ENCODE measurements at regions not wholly inside any gene's neighbourhood (a gene's known extent, or its start where the extent isn't known, plus 50 kb on each side); places are given as distances from the start of the nearest gene placed in this dataset.

DNA sequence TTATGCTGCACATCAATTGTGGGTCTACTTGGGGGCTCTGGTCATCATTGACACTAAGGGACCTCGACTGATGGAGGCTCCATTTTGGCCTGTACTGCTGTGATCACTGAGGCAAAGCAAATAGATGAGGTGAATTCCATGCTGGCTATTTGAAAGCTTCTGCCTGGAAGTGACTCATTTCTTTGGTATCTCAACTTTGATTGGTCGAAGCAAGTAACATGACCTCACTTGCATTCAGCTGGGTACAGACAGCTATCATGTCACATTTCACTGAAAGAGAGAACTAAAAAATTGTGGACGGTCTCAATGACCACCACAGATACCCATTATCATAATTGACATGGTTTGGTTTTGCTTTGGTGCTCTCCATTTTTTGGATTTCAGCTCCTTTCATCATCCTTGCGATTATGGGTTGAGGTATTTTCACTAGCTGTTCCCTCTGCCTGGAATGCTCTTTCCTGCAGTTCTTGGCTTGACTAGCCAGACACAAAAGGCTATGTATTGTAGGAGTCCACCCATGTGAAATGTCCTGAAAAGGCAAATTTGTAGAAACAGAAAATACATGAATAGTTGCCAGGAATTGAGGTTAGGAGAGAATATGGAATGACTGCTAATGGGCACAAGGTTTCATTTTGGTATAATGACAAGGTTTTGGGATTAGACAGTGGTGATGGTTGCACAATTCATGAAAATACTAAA, 369.2 kb upstream of the LCORL start:
- Histone ChIP-seq H4K20me1 (ENCODE audit: insufficient read depth, low read length, poor library complexity, severe bottlenecking) (no peaks in the 10 kb centered on the region), H3K9me2 (replicated peaks; ENCODE audit: low read depth, low read length) (no peaks in the 10 kb centered on the region), H3K4me2 (ENCODE audit: low read depth, low read length, poor library complexity, severe bottlenecking) (no peak overlapping the region), H3K4me3 (ENCODE audit: low read length, poor library complexity, severe bottlenecking) (no peak overlapping the region), H3K36me3 (ENCODE audit: insufficient read depth, low read length) (no peaks in the 10 kb centered on the region), H2AFZ (ENCODE audit: low read length) (no peak overlapping the region), H3K9me3 (ENCODE audit: insufficient read depth, low read depth, low read length) (no peaks in the 10 kb centered on the region), H3F3A (ENCODE audit: low read depth) (no peaks in the 10 kb centered on the region), H3K4me1 (ENCODE audit: insufficient read depth, low read length, poor library complexity, severe bottlenecking) (no peaks in the 10 kb centered on the region), H3K79me2 (ENCODE audit: insufficient read depth, low read length) (no peaks in the 10 kb centered on the region), H3K9ac (ENCODE audit: low read depth, low read length, poor library complexity, severe bottlenecking) (no peak overlapping the region), H3K27me3 (ENCODE audit: insufficient read depth, low read length, poor library complexity, severe bottlenecking) (no peaks in the 10 kb centered on the region)
- no peak for TF ChIP-seq EZH2phosphoT487 (IDR thresholded peaks at IDR 0.05; ENCODE audit: borderline replicate concordance)
- TF ChIP-seq, protein P1, sequence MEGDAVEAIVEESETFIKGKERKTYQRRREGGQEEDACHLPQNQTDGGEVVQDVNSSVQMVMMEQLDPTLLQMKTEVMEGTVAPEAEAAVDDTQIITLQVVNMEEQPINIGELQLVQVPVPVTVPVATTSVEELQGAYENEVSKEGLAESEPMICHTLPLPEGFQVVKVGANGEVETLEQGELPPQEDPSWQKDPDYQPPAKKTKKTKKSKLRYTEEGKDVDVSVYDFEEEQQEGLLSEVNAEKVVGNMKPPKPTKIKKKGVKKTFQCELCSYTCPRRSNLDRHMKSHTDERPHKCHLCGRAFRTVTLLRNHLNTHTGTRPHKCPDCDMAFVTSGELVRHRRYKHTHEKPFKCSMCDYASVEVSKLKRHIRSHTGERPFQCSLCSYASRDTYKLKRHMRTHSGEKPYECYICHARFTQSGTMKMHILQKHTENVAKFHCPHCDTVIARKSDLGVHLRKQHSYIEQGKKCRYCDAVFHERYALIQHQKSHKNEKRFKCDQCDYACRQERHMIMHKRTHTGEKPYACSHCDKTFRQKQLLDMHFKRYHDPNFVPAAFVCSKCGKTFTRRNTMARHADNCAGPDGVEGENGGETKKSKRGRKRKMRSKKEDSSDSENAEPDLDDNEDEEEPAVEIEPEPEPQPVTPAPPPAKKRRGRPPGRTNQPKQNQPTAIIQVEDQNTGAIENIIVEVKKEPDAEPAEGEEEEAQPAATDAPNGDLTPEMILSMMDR (conservative IDR thresholded peaks at IDR 0.05; ENCODE audit: low read length): no peak

DNA sequence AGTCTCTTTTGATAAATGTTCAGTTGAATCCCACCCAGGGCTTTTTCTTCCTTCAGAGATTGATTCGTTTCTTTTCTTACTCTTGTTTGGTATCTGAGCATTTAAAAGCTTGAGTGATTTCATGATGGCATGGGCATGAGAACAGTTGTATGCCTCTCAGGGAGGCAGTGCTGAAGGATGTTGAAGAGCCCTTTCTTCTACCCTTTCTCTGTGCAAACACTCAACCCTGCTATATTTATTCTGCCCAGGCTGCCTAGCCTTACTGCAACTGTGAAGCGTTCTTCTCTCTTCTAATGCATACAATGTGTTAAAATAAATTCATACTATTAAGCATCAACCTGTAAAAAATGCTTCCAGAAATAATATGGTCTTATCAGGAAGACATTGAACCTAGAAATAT, 367.6 kb upstream of the LCORL start:
- Histone ChIP-seq H3K79me2 (ENCODE audit: insufficient read depth, low read length) (no peaks in the 10 kb centered on the region), H3K4me2 (ENCODE audit: low read depth, low read length, poor library complexity, severe bottlenecking) (no peak overlapping the region), H3K27me3 (ENCODE audit: insufficient read depth, low read length, poor library complexity, severe bottlenecking) (no peaks in the 10 kb centered on the region), H3K4me3 (ENCODE audit: low read length, poor library complexity, severe bottlenecking) (no peak overlapping the region), H4K20me1 (ENCODE audit: insufficient read depth, low read length, poor library complexity, severe bottlenecking) (no peaks in the 10 kb centered on the region), H3K9me3 (ENCODE audit: insufficient read depth, low read depth, low read length) (no peaks in the 10 kb centered on the region), H3K9me2 (replicated peaks; ENCODE audit: low read depth, low read length) (no peaks in the 10 kb centered on the region), H3K36me3 (ENCODE audit: insufficient read depth, low read length) (no peaks in the 10 kb centered on the region), H3K4me1 (ENCODE audit: insufficient read depth, low read length, poor library complexity, severe bottlenecking) (no peaks in the 10 kb centered on the region), H2AFZ (ENCODE audit: low read length) (no peak overlapping the region), H3K9ac (ENCODE audit: low read depth, low read length, poor library complexity, severe bottlenecking) (no peak overlapping the region), H3F3A (ENCODE audit: low read depth) (no peaks in the 10 kb centered on the region)
- no peak for TF ChIP-seq EZH2phosphoT487 (IDR thresholded peaks at IDR 0.05; ENCODE audit: borderline replicate concordance)
- TF ChIP-seq, protein P1 (conservative IDR thresholded peaks at IDR 0.05; ENCODE audit: low read length): no peak

DNA sequence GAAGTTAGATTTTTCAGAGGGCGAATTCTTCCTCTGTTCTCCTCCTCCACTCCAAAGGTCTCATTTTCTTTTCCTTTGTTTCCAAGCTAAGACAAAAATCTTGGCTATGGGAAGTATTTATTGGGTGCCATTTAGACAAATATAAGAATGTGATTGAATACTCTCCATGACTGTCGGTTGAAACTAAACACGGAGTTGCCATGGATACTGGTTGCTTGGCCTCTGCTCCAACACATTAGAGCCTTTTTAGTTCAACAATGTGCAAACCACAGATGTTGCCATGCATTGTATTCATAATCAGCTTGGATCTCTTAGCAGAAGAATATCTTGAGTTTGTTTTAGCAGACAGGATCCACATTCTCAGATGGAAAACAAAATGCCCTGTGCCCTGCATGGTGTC, 366.5 kb upstream of the LCORL start:
- Histone ChIP-seq H3K4me1 (ENCODE audit: insufficient read depth, low read length, poor library complexity, severe bottlenecking) (no peaks in the 10 kb centered on the region), H3K36me3 (ENCODE audit: insufficient read depth, low read length) (no peaks in the 10 kb centered on the region), H3F3A (ENCODE audit: low read depth) (no peaks in the 10 kb centered on the region), H3K9me3 (ENCODE audit: insufficient read depth, low read depth, low read length) (no peaks in the 10 kb centered on the region), H2AFZ (ENCODE audit: low read length) (no peak overlapping the region), H3K79me2 (ENCODE audit: insufficient read depth, low read length) (no peaks in the 10 kb centered on the region), H3K4me3 (ENCODE audit: low read length, poor library complexity, severe bottlenecking) (no peak overlapping the region), H3K9ac (ENCODE audit: low read depth, low read length, poor library complexity, severe bottlenecking) (no peak overlapping the region), H4K20me1 (ENCODE audit: insufficient read depth, low read length, poor library complexity, severe bottlenecking) (no peaks in the 10 kb centered on the region), H3K4me2 (ENCODE audit: low read depth, low read length, poor library complexity, severe bottlenecking) (no peak overlapping the region), H3K9me2 (replicated peaks; ENCODE audit: low read depth, low read length) (no peaks in the 10 kb centered on the region), H3K27me3 (ENCODE audit: insufficient read depth, low read length, poor library complexity, severe bottlenecking) (no peaks in the 10 kb centered on the region)
- TF ChIP-seq EZH2phosphoT487 (IDR thresholded peaks at IDR 0.05; ENCODE audit: borderline replicate concordance): no peak
- TF ChIP-seq, protein P1 (conservative IDR thresholded peaks at IDR 0.05; ENCODE audit: low read length): no peak

Data from Loucy (cell line).